ENCODE measurements at regions not wholly inside any gene's neighbourhood (a gene's known extent, or its start where the extent isn't known, plus 50 kb on each side); places are given as distances from the start of the nearest gene placed in this dataset.
A peak's percentile ranks its signal among the peaks of the same experiment; 100 is the strongest.

- ChIA-PET CTCF (interaction anchor here (0.6 to 1.4 kb wide), 2 partner anchors 9 to 19 kb away, joined by 3 read pairs; no protein-coding TSS in a partner anchor), POLR2A (no interaction called here)
- H3K79me2 ChIP-seq (ENCODE audit: insufficient read depth): no peaks in the 10 kb centered on the region
- DNase-seq: no peak
- no peak overlapping the region for H3K9ac ChIP-seq
- H3K4me2 ChIP-seq: no peak overlapping the region
- peaks cover 0 to 2% of the 10 kb centered on the region in 2 experiments; a peak in 1 of 4 replicates for H3K4me1 ChIP-seq (ENCODE audit: control insufficient read depth in 1 of 2, insufficient read depth in 2 of 2, low read depth in 1 of 2, low read length in 1 of 2)
- no peak overlapping the region for H2AFZ ChIP-seq (ENCODE audit: low read depth)
- H3K27me3 ChIP-seq (ENCODE audit: insufficient read depth): no peaks in the 10 kb centered on the region
- H4K20me1 ChIP-seq (ENCODE audit: insufficient read depth): no peaks in the 10 kb centered on the region
- TF ChIP-seq CHD2 (IDR thresholded peaks at IDR 0.05; ENCODE audit: low read length, partially characterized antibody) (no peak), ELF1 (IDR thresholded peaks at IDR 0.05) (no peak), MEF2A (IDR thresholded peaks at IDR 0.05; ENCODE audit: borderline replicate concordance, low read depth) (no peak), RXRA (IDR thresholded peaks at IDR 0.05; ENCODE audit: borderline replicate concordance, low read depth) (no peak), ZBTB33 (IDR thresholded peaks at IDR 0.05; ENCODE audit: borderline replicate concordance, low read depth) (no peak), SMC3 (IDR thresholded peaks at IDR 0.05; ENCODE audit: low read depth, low read length) (no peak), EZH2phosphoT487 (IDR thresholded peaks at IDR 0.05; ENCODE audit: borderline replicate concordance, low read depth) (no peak), MXI1 (IDR thresholded peaks at IDR 0.05; ENCODE audit: low read depth, low read length) (no peak), REST (IDR thresholded peaks at IDR 0.05; ENCODE audit: low read depth, low read length) (no peak), RAD21 (IDR thresholded peaks at IDR 0.05; ENCODE audit: low read length) (no peak), JUND (IDR thresholded peaks at IDR 0.05) (no peak)
- no peaks in the 10 kb centered on the region for H3K9me3 ChIP-seq
- no peak overlapping the region for H3K4me3 ChIP-seq (ENCODE audit: low read depth in 2 of 2, low read length in 1 of 2)
- no peaks in the 10 kb centered on the region for H3K36me3 ChIP-seq (replicated peaks in 1 of 2; ENCODE audit: control insufficient read depth in 1 of 2, insufficient read depth in 2 of 2, low read length in 1 of 2)
- no peak overlapping the region for H3K27ac ChIP-seq (ENCODE audit: low read depth in 2 of 2, low read length in 1 of 2)
- no peaks in the 10 kb centered on the region for H3K9me2 ChIP-seq
- H3F3A ChIP-seq (replicated peaks; ENCODE audit: insufficient read depth): no peaks in the 10 kb centered on the region
- WGBS (ENCODE audit: low lambda C conversion rate): 65% methylated on average over 8 of the region's 8 CpGs
These were observed 423.7 kb upstream of the ZNF804A start for GRCh38 chr2:184174493-184175104.

GRCh38 chr2:184178229-184178628 is 420.1 kb upstream of the ZNF804A start:
- Histone ChIP-seq H3K79me2 (ENCODE audit: insufficient read depth) (no peaks in the 10 kb centered on the region), H3K27me3 (ENCODE audit: insufficient read depth) (no peaks in the 10 kb centered on the region), H3K27ac (ENCODE audit: low read depth in 2 of 2, low read length in 1 of 2) (no peak overlapping the region), H3K9me3 (no peaks in the 10 kb centered on the region), H3K9ac (no peak overlapping the region), H3K4me2 (no peak overlapping the region), H3K4me3 (ENCODE audit: low read depth in 2 of 2, low read length in 1 of 2) (no peak overlapping the region), H3K36me3 (replicated peaks in 1 of 2; ENCODE audit: control insufficient read depth in 1 of 2, insufficient read depth in 2 of 2, low read length in 1 of 2) (no peaks in the 10 kb centered on the region), H4K20me1 (ENCODE audit: insufficient read depth) (no peaks in the 10 kb centered on the region), H3K4me1 (ENCODE audit: control insufficient read depth in 1 of 2, insufficient read depth in 2 of 2, low read depth in 1 of 2, low read length in 1 of 2) (peaks cover 0 to 2% of the 10 kb centered on the region in 2 experiments; a peak in 1 of 4 replicates), H2AFZ (ENCODE audit: low read depth) (no peak overlapping the region), H3K9me2 (no peaks in the 10 kb centered on the region), H3F3A (replicated peaks; ENCODE audit: insufficient read depth) (no peaks in the 10 kb centered on the region)
- WGBS (ENCODE audit: low lambda C conversion rate): 14% methylated on average over 3 of the region's 3 CpGs
- ChIA-PET CTCF (no interaction called here), POLR2A (no interaction called here)
- no peak for DNase-seq
- TF ChIP-seq RCOR1 (IDR thresholded peaks at IDR 0.05; ENCODE audit: low read length) (peak; percentile 48; the same call in 1 of the 2 replicates), USF2 (IDR thresholded peaks at IDR 0.05; ENCODE audit: borderline replicate concordance, low read depth, low read length) (no peak)

All from SK-N-SH (cell line).